ENCODE measurements at regions not wholly inside any gene's neighbourhood (a gene's known extent, or its start where the extent isn't known, plus 50 kb on each side); places are given as distances from the start of the nearest gene placed in this dataset.

GRCh38 chrX:40320819-40321218 lies 223.1 kb upstream of the BCOR start:
- H3K4me1 ChIP-seq (ENCODE audit: control insufficient read depth in 2 of 2, insufficient read depth in 2 of 2, low read length in 2 of 2): no peaks in the 10 kb centered on the region
- Mint-ChIP-seq H3K4me3 (no peak overlapping the region), H3K27ac (no peak overlapping the region), H3K4me1 (no peaks in the 10 kb centered on the region), H3K27me3 (no peaks in the 10 kb centered on the region), H3K9me3 (ENCODE audit: insufficient read depth) (peaks cover 17% of the 10 kb centered on the region)
- H2AFZ ChIP-seq (ENCODE audit: insufficient read depth, low read depth, low read length, poor library complexity, severe bottlenecking): no peak overlapping the region
- CTCF ChIA-PET: no interaction called here
- H3K27ac ChIP-seq (ENCODE audit: low read length in 2 of 2): no peak overlapping the region
- peaks cover 0 to 13% (median 7%) of the 10 kb centered on the region in 3 donors for H3K9me3 ChIP-seq (ENCODE audit: control extremely low read depth in 1 of 3, control insufficient read depth in 2 of 3, insufficient read depth in 1 of 3, low read length in 2 of 3)
- TF ChIP-seq CTCF (IDR thresholded peaks at IDR 0.05) (no peak), EZH2 (IDR thresholded peaks at IDR 0.05; ENCODE audit: borderline replicate concordance, insufficient read depth, low read depth, low read length, poor library complexity, severe bottlenecking) (no peak)
- no peak for ATAC-seq (ENCODE audit: low read depth)
- no peaks in the 10 kb centered on the region for H4K20me1 ChIP-seq (ENCODE audit: control insufficient read depth, insufficient read depth, low read length, poor library complexity, severe bottlenecking)
- intact Hi-C loops (cut with micrococcal nuclease): no loop called here
- no peaks in the 10 kb centered on the region for H3K79me2 ChIP-seq (ENCODE audit: control insufficient read depth, insufficient read depth, low read length)
- H3K27me3 ChIP-seq (replicated peaks in 1 of 4; ENCODE audit: control extremely low read depth in 1 of 4, control insufficient read depth in 3 of 4, insufficient read depth in 4 of 4, low read length in 3 of 4): no peaks in the 10 kb centered on the region
- no peak for DNase-seq
- POLR2A ChIA-PET: no interaction called here
- H3K4me2 ChIP-seq (replicated peaks; ENCODE audit: low read depth, low read length, poor library complexity, severe bottlenecking): no peak overlapping the region
- H3K36me3 ChIP-seq (replicated peaks in 1 of 2; ENCODE audit: control extremely low read depth in 1 of 2, control insufficient read depth in 1 of 2, extremely low read depth in 1 of 2, insufficient read depth in 2 of 2, low read length in 1 of 2): no peaks in the 10 kb centered on the region
- H3K9ac ChIP-seq (ENCODE audit: low read length): no peak overlapping the region
- no peak overlapping the region for H3K4me3 ChIP-seq (ENCODE audit: control extremely low read depth in 1 of 5, extremely low read depth in 1 of 5, insufficient read depth in 1 of 5, low read depth in 2 of 5, low read length in 4 of 5)

- ChIA-PET CTCF (no interaction called here), POLR2A (no interaction called here)
- Histone ChIP-seq H3K9me3 (ENCODE audit: control extremely low read depth in 1 of 3, control insufficient read depth in 2 of 3, insufficient read depth in 1 of 3, low read length in 2 of 3) (peaks cover 0 to 24% (median 7%) of the 10 kb centered on the region in 3 donors), H3K27ac (ENCODE audit: low read length in 2 of 2) (no peak overlapping the region), H3K9ac (ENCODE audit: low read length) (no peak overlapping the region), H3K79me2 (ENCODE audit: control insufficient read depth, insufficient read depth, low read length) (no peaks in the 10 kb centered on the region), H2AFZ (ENCODE audit: insufficient read depth, low read depth, low read length, poor library complexity, severe bottlenecking) (no peak overlapping the region), H3K4me2 (replicated peaks; ENCODE audit: low read depth, low read length, poor library complexity, severe bottlenecking) (no peak overlapping the region), H3K27me3 (replicated peaks in 1 of 4; ENCODE audit: control extremely low read depth in 1 of 4, control insufficient read depth in 3 of 4, insufficient read depth in 4 of 4, low read length in 3 of 4) (no peaks in the 10 kb centered on the region), H3K4me3 (ENCODE audit: control extremely low read depth in 1 of 5, extremely low read depth in 1 of 5, insufficient read depth in 1 of 5, low read depth in 2 of 5, low read length in 4 of 5) (no peak overlapping the region), H3K36me3 (replicated peaks in 1 of 2; ENCODE audit: control extremely low read depth in 1 of 2, control insufficient read depth in 1 of 2, extremely low read depth in 1 of 2, insufficient read depth in 2 of 2, low read length in 1 of 2) (no peaks in the 10 kb centered on the region), H3K4me1 (ENCODE audit: control insufficient read depth in 2 of 2, insufficient read depth in 2 of 2, low read length in 2 of 2) (no peaks in the 10 kb centered on the region), H4K20me1 (ENCODE audit: control insufficient read depth, insufficient read depth, low read length, poor library complexity, severe bottlenecking) (no peaks in the 10 kb centered on the region)
- Mint-ChIP-seq H3K4me1 (no peaks in the 10 kb centered on the region), H3K27ac (no peak overlapping the region), H3K9me3 (ENCODE audit: insufficient read depth) (peaks cover 17% of the 10 kb centered on the region), H3K4me3 (no peak overlapping the region), H3K27me3 (no peaks in the 10 kb centered on the region)
- ATAC-seq (ENCODE audit: low read depth) (no peak), DNase-seq (no peak)
- 0% methylated on average over 3 of the region's 4 CpGs for WGBS (ENCODE audit: insufficient coverage)
- TF ChIP-seq EZH2 (IDR thresholded peaks at IDR 0.05; ENCODE audit: borderline replicate concordance, insufficient read depth, low read depth, low read length, poor library complexity, severe bottlenecking) (no peak), CTCF (IDR thresholded peaks at IDR 0.05) (no peak)
- intact Hi-C loops (cut with micrococcal nuclease): no loop called here
These were observed 221.0 kb upstream of the BCOR start for GRCh38 chrX:40318801-40319200.
